ENCODE measurements at regions not wholly inside any gene's neighbourhood (a gene's known extent, or its start where the extent isn't known, plus 50 kb on each side); places are given as distances from the start of the nearest gene placed in this dataset.

DNA sequence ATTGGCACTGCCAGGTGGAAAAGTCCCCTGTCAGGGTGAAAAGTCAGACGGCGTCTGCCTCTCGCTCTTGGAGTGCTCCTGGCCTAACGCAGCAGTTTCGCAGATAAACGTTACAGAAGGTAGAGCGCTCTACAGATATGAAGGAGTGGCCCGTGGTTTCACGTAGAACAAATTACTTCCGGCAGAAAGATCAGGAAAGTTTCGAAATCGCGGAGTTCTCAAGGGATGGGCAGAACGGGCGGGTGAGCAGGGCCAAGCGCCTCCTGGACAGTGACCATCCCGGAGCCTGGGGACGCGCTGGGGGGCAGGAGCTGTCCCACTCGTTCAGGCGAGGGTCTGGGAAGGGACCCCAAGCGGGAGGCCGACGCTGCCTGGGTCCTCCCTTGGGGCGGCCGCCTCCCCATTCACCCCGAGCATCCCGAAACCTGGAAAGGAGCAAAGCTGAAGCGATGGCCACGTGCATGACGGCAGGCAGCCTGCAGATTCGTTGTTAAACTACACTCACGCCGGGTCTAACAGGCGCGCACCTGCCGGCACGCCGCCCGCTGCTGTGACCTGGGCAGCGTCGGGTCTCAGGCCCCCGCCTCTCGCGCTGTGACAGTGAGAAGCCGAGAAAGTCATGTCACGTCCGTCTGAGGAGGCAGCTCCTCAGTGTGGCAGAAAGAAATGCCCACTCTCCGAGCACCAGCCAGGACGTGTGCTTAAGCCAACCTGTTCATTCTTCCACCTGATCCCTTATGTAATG lies 122.9 kb upstream of the SALL3 start:
- no peak overlapping the region for H3K9ac ChIP-seq (ENCODE audit: control insufficient read depth, extremely low read depth, insufficient read depth, low read length)
- no peaks in the 10 kb centered on the region for H3K27me3 ChIP-seq (ENCODE audit: control insufficient read depth, extremely low read depth, insufficient read depth, low read length)
- no peaks in the 10 kb centered on the region for H3K4me1 ChIP-seq (ENCODE audit: control insufficient read depth, extremely low read depth, insufficient read depth, low read length)
- no peak overlapping the region for H3K4me2 ChIP-seq (ENCODE audit: control insufficient read depth, extremely low read depth, insufficient read depth, low read depth, low read length)
- peaks cover 12% of the 10 kb centered on the region for H3K9me3 ChIP-seq (ENCODE audit: control insufficient read depth, low read depth, low read length)
- H3K4me3 ChIP-seq (ENCODE audit: control insufficient read depth in 2 of 3, extremely low read depth in 1 of 3, insufficient read depth in 2 of 3, low read depth in 1 of 3, low read length in 3 of 3): no peak overlapping the region
- no peak overlapping the region for H3K27ac ChIP-seq (ENCODE audit: control insufficient read depth, insufficient read depth, low read length)
- no peak for DNase-seq (ENCODE audit: low read depth, low spot score)
- dilution Hi-C loops (cut with MboI; ENCODE audit: extremely low pct_ligation_motif_present, low sequenced_read_pairs): no loop called here
- TF ChIP-seq, protein P1, sequence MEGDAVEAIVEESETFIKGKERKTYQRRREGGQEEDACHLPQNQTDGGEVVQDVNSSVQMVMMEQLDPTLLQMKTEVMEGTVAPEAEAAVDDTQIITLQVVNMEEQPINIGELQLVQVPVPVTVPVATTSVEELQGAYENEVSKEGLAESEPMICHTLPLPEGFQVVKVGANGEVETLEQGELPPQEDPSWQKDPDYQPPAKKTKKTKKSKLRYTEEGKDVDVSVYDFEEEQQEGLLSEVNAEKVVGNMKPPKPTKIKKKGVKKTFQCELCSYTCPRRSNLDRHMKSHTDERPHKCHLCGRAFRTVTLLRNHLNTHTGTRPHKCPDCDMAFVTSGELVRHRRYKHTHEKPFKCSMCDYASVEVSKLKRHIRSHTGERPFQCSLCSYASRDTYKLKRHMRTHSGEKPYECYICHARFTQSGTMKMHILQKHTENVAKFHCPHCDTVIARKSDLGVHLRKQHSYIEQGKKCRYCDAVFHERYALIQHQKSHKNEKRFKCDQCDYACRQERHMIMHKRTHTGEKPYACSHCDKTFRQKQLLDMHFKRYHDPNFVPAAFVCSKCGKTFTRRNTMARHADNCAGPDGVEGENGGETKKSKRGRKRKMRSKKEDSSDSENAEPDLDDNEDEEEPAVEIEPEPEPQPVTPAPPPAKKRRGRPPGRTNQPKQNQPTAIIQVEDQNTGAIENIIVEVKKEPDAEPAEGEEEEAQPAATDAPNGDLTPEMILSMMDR (optimal IDR thresholded peaks at IDR 0.05 in 1 of 3, IDR thresholded peaks at IDR 0.05 in 1 of 3, conservative IDR thresholded peaks at IDR 0.05 in 1 of 3; ENCODE audit: extremely low read depth in 1 of 3, insufficient read depth in 2 of 3, low read length in 3 of 3): no peak
- no peak for TF ChIP-seq EZH2 (IDR thresholded peaks at IDR 0.05; ENCODE audit: low read length)
- no peaks in the 10 kb centered on the region for H3K36me3 ChIP-seq (ENCODE audit: control insufficient read depth in 2 of 2, extremely low read depth in 1 of 2, insufficient read depth in 2 of 2, low read length in 2 of 2)
- FAIRE-seq: no peak
- H3K79me2 ChIP-seq (ENCODE audit: control insufficient read depth, insufficient read depth, low read length): no peaks in the 10 kb centered on the region
- no peak overlapping the region for H2AFZ ChIP-seq (ENCODE audit: control insufficient read depth, low read length)
- no peaks in the 10 kb centered on the region for H3K9me1 ChIP-seq (ENCODE audit: control insufficient read depth, extremely low read depth, insufficient read depth, low read length)
- H4K20me1 ChIP-seq (ENCODE audit: control insufficient read depth, extremely low read depth, insufficient read depth, low read length): no peaks in the 10 kb centered on the region

DNA sequence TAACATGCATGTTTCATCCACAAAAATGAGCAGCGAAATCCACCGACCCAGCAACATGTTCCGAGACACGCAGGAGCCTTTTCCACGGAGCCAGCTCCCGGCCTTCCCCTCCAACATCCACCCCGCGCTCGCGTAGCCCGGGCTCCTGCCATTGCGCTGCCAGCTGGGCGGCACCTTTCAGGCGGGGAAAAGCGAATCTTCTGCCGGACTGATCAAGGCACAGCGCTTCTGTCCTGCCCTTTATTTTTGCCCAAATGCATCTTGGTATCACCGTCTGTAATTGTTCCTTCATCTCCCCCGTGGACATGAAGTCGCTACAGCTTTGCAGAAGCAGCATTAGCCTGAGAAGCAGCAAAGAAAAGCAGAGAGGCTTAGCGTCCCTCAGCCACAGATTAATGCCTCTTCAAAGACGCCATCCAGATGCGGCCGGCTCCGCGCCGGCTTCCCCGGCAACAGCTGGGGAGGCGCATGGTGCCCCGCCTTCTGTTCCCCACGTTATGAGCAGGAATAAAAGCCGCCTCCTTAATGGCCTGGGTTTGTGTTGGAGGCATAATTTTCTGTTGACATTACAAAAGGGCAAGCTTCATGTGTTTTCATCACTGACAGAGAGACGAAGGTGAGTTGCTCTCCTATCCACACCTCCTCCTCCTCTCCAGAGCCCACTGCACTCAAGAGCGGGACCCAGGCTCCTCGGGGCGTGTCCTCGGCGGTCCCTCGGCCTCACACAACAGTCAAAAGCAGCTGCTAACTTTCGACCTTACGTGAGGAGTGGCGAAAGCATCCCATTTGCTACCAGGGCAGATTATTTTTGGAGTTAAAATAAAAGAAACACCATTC lies 122.1 kb upstream of the SALL3 start:
- dilution Hi-C loops (cut with MboI; ENCODE audit: extremely low pct_ligation_motif_present, low sequenced_read_pairs): no loop called here
- Histone ChIP-seq H3K79me2 (ENCODE audit: control insufficient read depth, insufficient read depth, low read length) (no peaks in the 10 kb centered on the region), H3K9me3 (ENCODE audit: control insufficient read depth, low read depth, low read length) (peaks cover 14% of the 10 kb centered on the region), H3K27me3 (ENCODE audit: control insufficient read depth, extremely low read depth, insufficient read depth, low read length) (no peaks in the 10 kb centered on the region), H3K9ac (ENCODE audit: control insufficient read depth, extremely low read depth, insufficient read depth, low read length) (no peak overlapping the region), H3K9me1 (ENCODE audit: control insufficient read depth, extremely low read depth, insufficient read depth, low read length) (no peaks in the 10 kb centered on the region), H3K4me2 (ENCODE audit: control insufficient read depth, extremely low read depth, insufficient read depth, low read depth, low read length) (no peak overlapping the region), H3K36me3 (ENCODE audit: control insufficient read depth in 2 of 2, extremely low read depth in 1 of 2, insufficient read depth in 2 of 2, low read length in 2 of 2) (no peaks in the 10 kb centered on the region), H2AFZ (ENCODE audit: control insufficient read depth, low read length) (no peak overlapping the region), H3K4me1 (ENCODE audit: control insufficient read depth, extremely low read depth, insufficient read depth, low read length) (no peaks in the 10 kb centered on the region), H3K27ac (ENCODE audit: control insufficient read depth, insufficient read depth, low read length) (no peak overlapping the region), H3K4me3 (ENCODE audit: control insufficient read depth in 2 of 3, extremely low read depth in 1 of 3, insufficient read depth in 2 of 3, low read depth in 1 of 3, low read length in 3 of 3) (no peak overlapping the region), H4K20me1 (ENCODE audit: control insufficient read depth, extremely low read depth, insufficient read depth, low read length) (no peaks in the 10 kb centered on the region)
- FAIRE-seq: no peak
- no peak for DNase-seq (ENCODE audit: low read depth, low spot score)
- TF ChIP-seq, protein P1 (optimal IDR thresholded peaks at IDR 0.05 in 1 of 3, IDR thresholded peaks at IDR 0.05 in 1 of 3, conservative IDR thresholded peaks at IDR 0.05 in 1 of 3; ENCODE audit: extremely low read depth in 1 of 3, insufficient read depth in 2 of 3, low read length in 3 of 3): no peak
- no peak for TF ChIP-seq EZH2 (IDR thresholded peaks at IDR 0.05; ENCODE audit: low read length)

Measured in keratinocyte (primary cell).